PC-9 (cell line): ENCODE measurements at regions not wholly inside any gene's neighbourhood (a gene's known extent, or its start where the extent isn't known, plus 50 kb on each side); places are given as distances from the start of the nearest gene placed in this dataset.

Experiments used
- BruUV-seq: library from RNA; stranded (reverse); fragments of 400-500 nt; replicated peaks from 2 replicates; lab custom pipeline; 2021; lab: Mats Ljungman, UMichigan
- CTCF ChIA-PET: fragments of 300-600 bp; sonication (Branson Sonifier 250); formaldehyde crosslinking; loops from one replicate; lab custom pipeline; 2022; ENCODE audit warnings: antibody characterized with exemption; lab: Charles Lee
- POLR2A ChIA-PET: fragments of 300-600 bp; sonication (Branson Sonifier 250); formaldehyde crosslinking; loops from one replicate; lab custom pipeline; 2022; ENCODE audit warnings: antibody characterized with exemption; ENCODE audit not compliant: unreplicated experiment; lab: Charles Lee
- DNase-seq, 2 experiments: peaks; one replicate each; pipeline versions ENCODE4 v3.0.0 to v3.0.0-alpha.2; 2015 to 2022; ENCODE audit warnings: mixed read lengths in 1 of 2
- H2AFZ ChIP-seq: fragments of 200-600 bp; sonication (generic); 2 replicates; pipeline ENCODE4 v1.8.1; 2017; ENCODE audit warnings: antibody characterized with exemption
- H3F3A ChIP-seq: fragments of 200-600 bp; sonication (generic); 2 replicates; pipeline ENCODE4 v1.8.1; 2017; ENCODE audit warnings: antibody characterized with exemption, mild to moderate bottlenecking, low read depth; ENCODE audit not compliant: insufficient read depth
- H3K27ac ChIP-seq: fragments of 200-600 bp; sonication (generic); 2 replicates; pipeline ENCODE4 v1.6.1; 2016; ENCODE audit warnings: mixed run types
- H3K27me3 ChIP-seq: fragments of 200-600 bp; sonication (generic); 2 replicates; pipeline ENCODE4 v1.6.1; 2016; ENCODE audit warnings: low read depth, mixed run types; ENCODE audit not compliant: insufficient read depth
- H3K36me3 ChIP-seq: fragments of 200-600 bp; sonication (generic); 2 replicates; pipeline ENCODE4 v1.6.1; 2016; ENCODE audit warnings: low read depth, mixed run types
- H3K4me1 ChIP-seq: fragments of 200-600 bp; sonication (generic); replicated peaks from 2 replicates; pipeline ENCODE4 v1.6.1; 2016; ENCODE audit warnings: mixed run types; ENCODE audit not compliant: insufficient read depth
- H3K4me2 ChIP-seq: fragments of 200-600 bp; sonication (generic); 2 replicates; pipeline ENCODE4 v1.6.1; 2017; ENCODE audit warnings: mixed run types
- H3K4me3 ChIP-seq: fragments of 200-600 bp; sonication (generic); 2 replicates; pipeline ENCODE4 v1.6.1; 2016; ENCODE audit warnings: mixed run types
- H3K79me2 ChIP-seq: fragments of 200-600 bp; sonication (generic); 2 replicates; pipeline ENCODE4 v1.6.1; 2017; ENCODE audit warnings: low read depth, mixed run types
- H3K9me2 ChIP-seq: fragments of 200-600 bp; sonication (generic); 2 replicates; pipeline ENCODE4 v1.8.1; 2017; ENCODE audit warnings: mild to moderate bottlenecking; ENCODE audit not compliant: insufficient read depth
- H3K9me3 ChIP-seq: fragments of 200-600 bp; sonication (generic); 2 replicates; pipeline ENCODE4 v1.8.1; 2016; ENCODE audit warnings: low read depth; ENCODE audit not compliant: insufficient read depth
- H4K20me1 ChIP-seq: fragments of 200-600 bp; sonication (generic); 2 replicates; pipeline ENCODE4 v1.8.1; 2017; ENCODE audit not compliant: insufficient read depth
- EZH2 ChIP-seq: fragments of 200-600 bp; sonication (generic); IDR thresholded peaks from 2 replicates; pipeline ENCODE4 v1.8.0; 2017; ENCODE audit warnings: antibody characterized with exemption, low read depth
- intact Hi-C: fragments of 100-400 bp; cut with micrococcal nuclease; formaldehyde crosslinking; loops from one replicate; pipeline ENCODE4 v1.10.0; 2022; ENCODE audit not compliant: unreplicated experiment
- TF ChIP-seq, protein P1 (sequence below): fragments of 200-600 bp; sonication (generic); conservative IDR thresholded peaks from 2 replicates; pipeline ENCODE4 v1.6.1; 2017; ENCODE audit warnings: mixed run types, antibody characterized with exemption, mild to moderate bottlenecking, moderate library complexity

DNA sequence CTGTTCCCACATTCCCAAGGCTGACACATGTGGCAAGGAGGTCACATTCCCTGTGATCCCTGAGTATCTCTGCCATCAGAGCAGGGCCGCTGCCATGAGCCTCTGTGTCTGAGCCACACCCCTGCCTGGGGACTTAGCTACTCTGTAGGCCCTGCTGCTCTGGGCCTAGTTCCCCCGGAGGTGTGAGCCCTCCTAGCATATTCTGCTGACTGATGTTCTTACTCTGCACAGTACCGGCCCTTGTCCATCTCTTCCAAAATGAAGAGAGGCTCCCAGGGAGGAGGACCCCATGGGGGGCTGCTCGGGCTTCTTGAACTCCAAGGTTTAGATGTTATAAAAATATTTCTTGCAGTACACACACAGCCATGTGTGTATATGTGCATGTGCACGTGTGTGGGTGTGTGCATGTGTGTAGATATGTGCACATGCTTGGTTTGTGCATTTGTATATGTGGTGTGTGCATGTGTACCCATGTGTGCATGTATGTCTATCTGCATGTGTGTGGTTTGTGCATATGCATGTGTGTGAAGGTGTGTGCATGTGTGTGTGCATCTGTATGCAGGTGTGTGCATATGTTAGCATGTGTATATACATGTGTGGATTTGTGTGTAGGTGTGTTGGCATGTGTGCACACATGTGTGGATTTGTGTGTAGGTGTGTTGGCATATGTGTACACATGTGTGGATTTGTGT, 101.2 kb downstream of the ERMARD start:
- H2AFZ ChIP-seq = no peak overlapping the region

DNA sequence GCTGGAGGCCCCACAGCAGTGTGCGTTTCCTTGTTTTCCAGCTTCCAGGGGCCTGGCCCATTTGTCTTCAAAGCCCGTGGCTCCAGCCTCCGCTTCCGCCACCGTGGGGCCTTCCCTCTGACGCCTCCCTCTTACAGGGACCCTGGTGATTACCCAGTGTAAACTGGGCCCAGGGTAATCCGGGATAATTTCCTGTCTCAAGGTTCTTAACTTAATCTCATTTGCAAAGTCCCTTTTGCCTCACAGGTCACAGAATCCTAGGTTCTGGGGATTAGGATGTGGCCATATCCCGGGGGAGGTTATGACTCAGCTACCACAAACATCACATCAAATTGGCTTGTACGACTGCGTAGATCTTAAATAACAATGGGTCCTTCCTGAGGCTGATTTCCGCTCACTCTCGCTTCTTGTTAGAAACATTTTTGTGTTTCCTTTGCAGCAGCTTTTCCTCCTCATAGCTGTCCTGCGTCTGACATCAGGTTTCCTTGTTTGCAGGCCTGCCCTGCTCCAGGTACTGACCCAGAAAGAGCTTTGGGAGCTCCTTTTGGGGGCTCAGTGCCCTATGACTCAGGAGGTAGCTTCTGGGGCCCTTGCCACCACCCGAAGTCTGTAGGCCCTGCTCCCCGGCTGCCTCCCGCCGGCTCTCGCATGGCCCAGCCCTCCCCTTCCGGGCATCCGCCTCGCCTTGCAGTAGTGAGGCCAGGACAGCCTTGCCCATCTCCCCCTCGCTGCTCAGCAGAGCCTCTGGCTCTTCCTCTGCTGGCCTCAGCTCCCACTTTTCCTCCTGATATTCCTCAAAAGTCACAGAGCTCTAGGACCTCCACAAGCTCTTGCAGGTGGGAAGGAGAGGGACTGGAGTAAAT, 100.5 kb downstream of the ERMARD start:
- Histone ChIP-seq H3K4me2 (no peak overlapping the region), H3K36me3 (no peaks in the 10 kb centered on the region), H3K9me3 (no peaks in the 10 kb centered on the region), H4K20me1 (no peaks in the 10 kb centered on the region), H3K9me2 (no peaks in the 10 kb centered on the region), H3K27me3 (peaks cover 90% of the 10 kb centered on the region), H3K27ac (no peak overlapping the region), H3K4me1 (no peaks in the 10 kb centered on the region), H3K4me3 (no peak overlapping the region), H3F3A (no peaks in the 10 kb centered on the region), H2AFZ (no peak overlapping the region), H3K79me2 (no peaks in the 10 kb centered on the region)
- intact Hi-C loops = no loop called here
- POLR2A ChIA-PET = no interaction called here
- CTCF ChIA-PET = no interaction called here
- no TSS peak for BruUV-seq
- TF ChIP-seq, protein P1, sequence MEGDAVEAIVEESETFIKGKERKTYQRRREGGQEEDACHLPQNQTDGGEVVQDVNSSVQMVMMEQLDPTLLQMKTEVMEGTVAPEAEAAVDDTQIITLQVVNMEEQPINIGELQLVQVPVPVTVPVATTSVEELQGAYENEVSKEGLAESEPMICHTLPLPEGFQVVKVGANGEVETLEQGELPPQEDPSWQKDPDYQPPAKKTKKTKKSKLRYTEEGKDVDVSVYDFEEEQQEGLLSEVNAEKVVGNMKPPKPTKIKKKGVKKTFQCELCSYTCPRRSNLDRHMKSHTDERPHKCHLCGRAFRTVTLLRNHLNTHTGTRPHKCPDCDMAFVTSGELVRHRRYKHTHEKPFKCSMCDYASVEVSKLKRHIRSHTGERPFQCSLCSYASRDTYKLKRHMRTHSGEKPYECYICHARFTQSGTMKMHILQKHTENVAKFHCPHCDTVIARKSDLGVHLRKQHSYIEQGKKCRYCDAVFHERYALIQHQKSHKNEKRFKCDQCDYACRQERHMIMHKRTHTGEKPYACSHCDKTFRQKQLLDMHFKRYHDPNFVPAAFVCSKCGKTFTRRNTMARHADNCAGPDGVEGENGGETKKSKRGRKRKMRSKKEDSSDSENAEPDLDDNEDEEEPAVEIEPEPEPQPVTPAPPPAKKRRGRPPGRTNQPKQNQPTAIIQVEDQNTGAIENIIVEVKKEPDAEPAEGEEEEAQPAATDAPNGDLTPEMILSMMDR = no peak
- TF ChIP-seq EZH2 = no peak
- DNase-seq = no peak

More for the DNA sequence above, 101.2 kb downstream of the ERMARD start:
- POLR2A ChIA-PET = no interaction called here
- no peak for DNase-seq
- TF ChIP-seq, protein P1 = no peak
- no peak for TF ChIP-seq EZH2
- H4K20me1 ChIP-seq = no peaks in the 10 kb centered on the region
- H3F3A ChIP-seq = no peaks in the 10 kb centered on the region
- intact Hi-C loops = no loop called here
- H3K9me2 ChIP-seq = no peaks in the 10 kb centered on the region
- H3K4me2 ChIP-seq = no peak overlapping the region
- peaks cover 90% of the 10 kb centered on the region for H3K27me3 ChIP-seq
- no peak overlapping the region for H3K27ac ChIP-seq
- CTCF ChIA-PET = no interaction called here
- H3K36me3 ChIP-seq = no peaks in the 10 kb centered on the region
- H3K4me1 ChIP-seq = no peaks in the 10 kb centered on the region
- no peaks in the 10 kb centered on the region for H3K9me3 ChIP-seq
- no peak overlapping the region for H3K4me3 ChIP-seq
- no TSS peak for BruUV-seq
- no peaks in the 10 kb centered on the region for H3K79me2 ChIP-seq

- no peak for DNase-seq
- Histone ChIP-seq H3K36me3 (no peaks in the 10 kb centered on the region), H3K4me2 (no peak overlapping the region), H3K4me1 (no peaks in the 10 kb centered on the region), H2AFZ (no peak overlapping the region), H3K4me3 (no peak overlapping the region), H3K27ac (no peak overlapping the region), H3K9me2 (no peaks in the 10 kb centered on the region), H3K27me3 (peaks cover 96% of the 10 kb centered on the region), H4K20me1 (no peaks in the 10 kb centered on the region), H3K79me2 (no peaks in the 10 kb centered on the region), H3K9me3 (no peaks in the 10 kb centered on the region), H3F3A (no peaks in the 10 kb centered on the region)
- intact Hi-C loops = no loop called here
- ChIA-PET CTCF (no interaction called here), POLR2A (no interaction called here)
- no TSS peak for BruUV-seq
- no peak for TF ChIP-seq EZH2
- TF ChIP-seq, protein P1 = no peak
These were observed 99.3 kb downstream of the ERMARD start for GRCh38 chr6:169850746-169851145.
